HFF-Myc (cell line): ENCODE measurements at regions not wholly inside any gene's neighbourhood (a gene's known extent, or its start where the extent isn't known, plus 50 kb on each side); places are given as distances from the start of the nearest gene placed in this dataset.

Experiments used
- DNase-seq: peaks from one replicate; pipeline ENCODE4 v3.0.0-alpha.2; 2011; ENCODE audit warnings: low read depth; ENCODE audit errors: extremely low read depth
- H3K4me3 ChIP-seq: replicated peaks from 2 replicates; pipeline ENCODE4 v1.5.1; 2011; ENCODE audit warnings: low read depth, mild to moderate bottlenecking, control low read depth, low read length
- TF ChIP-seq, protein P1 (sequence below): IDR thresholded peaks from 2 replicates; pipeline ENCODE4 v1.5.1; 2012; ENCODE audit warnings: mild to moderate bottlenecking, low read depth, low read length, control low read depth; ENCODE audit errors: missing control alignments

DNA sequence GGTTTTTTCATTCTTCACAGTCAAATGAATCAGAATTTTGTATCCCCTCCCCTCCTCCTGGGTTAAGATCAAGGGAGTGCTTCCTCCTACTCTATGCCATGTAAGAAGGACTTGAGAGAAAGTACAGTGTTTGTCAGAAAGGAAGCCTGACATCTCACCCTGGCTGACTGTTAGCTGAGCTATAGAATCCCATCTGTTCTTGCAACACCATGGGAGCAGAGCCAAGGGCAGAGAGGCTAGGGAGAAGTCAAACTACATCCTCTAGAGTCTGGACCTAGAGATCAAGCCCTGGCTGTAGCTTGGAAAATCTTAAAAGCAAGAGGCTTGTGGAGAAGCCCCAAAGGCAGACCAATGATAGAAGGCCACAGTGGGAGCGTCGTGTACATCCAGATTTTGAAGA lies 145.9 kb downstream of the OLFM4 start:
- TF ChIP-seq, protein P1, sequence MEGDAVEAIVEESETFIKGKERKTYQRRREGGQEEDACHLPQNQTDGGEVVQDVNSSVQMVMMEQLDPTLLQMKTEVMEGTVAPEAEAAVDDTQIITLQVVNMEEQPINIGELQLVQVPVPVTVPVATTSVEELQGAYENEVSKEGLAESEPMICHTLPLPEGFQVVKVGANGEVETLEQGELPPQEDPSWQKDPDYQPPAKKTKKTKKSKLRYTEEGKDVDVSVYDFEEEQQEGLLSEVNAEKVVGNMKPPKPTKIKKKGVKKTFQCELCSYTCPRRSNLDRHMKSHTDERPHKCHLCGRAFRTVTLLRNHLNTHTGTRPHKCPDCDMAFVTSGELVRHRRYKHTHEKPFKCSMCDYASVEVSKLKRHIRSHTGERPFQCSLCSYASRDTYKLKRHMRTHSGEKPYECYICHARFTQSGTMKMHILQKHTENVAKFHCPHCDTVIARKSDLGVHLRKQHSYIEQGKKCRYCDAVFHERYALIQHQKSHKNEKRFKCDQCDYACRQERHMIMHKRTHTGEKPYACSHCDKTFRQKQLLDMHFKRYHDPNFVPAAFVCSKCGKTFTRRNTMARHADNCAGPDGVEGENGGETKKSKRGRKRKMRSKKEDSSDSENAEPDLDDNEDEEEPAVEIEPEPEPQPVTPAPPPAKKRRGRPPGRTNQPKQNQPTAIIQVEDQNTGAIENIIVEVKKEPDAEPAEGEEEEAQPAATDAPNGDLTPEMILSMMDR: no peak
- no peak for DNase-seq

DNA sequence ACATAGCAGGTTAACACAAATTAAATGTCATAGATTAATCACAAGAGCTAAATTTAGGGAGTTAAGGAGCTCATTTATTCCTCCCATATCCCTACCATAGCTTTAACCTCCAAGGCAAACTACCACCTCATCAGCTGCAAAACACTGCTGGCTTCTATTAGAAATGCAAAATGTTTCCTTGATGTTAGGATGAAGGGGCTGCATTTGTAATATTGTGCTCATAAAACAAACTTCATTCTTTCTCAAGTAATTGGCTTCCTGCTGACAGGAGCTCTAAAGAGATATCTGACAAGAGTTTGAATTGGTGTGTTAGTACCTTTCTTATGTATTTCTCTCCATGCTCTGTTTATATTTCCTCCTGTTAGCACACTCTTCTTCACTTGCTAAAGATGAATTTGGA lies 152.1 kb downstream of the OLFM4 start:
- TF ChIP-seq, protein P1: no peak
- no peak for DNase-seq
- H3K4me3 ChIP-seq: no peak overlapping the region

More for the DNA sequence above, 145.9 kb downstream of the OLFM4 start:
- no peak overlapping the region for H3K4me3 ChIP-seq

DNA sequence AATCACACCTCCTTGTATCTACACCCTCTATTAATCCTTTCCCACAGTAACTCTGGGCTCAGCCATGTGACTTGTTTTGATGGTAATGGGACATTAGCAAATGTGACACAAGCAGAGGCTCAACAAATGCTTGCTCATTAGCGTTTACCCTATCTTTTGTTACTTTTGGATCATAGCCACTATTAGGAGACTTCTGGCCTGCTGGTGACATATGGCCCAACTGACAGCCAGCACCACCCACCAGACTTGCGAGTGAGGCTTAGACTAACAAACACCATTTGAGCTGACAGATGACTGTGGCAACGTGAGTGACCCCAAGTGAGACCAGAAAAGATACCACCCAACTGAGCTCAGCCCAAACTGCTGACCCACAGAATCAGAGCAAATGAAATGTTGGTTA lies 154.1 kb downstream of the OLFM4 start:
- no peak overlapping the region for H3K4me3 ChIP-seq
- TF ChIP-seq, protein P1: no peak
- no peak for DNase-seq

- no peak overlapping the region for H3K4me3 ChIP-seq
- TF ChIP-seq, protein P1: no peak
- DNase-seq: no peak
Observed at GRCh38 chr13:53188120-53188519, 159.5 kb downstream of the OLFM4 start.

GRCh38 chr13:53189162-53189561 lies 160.5 kb downstream of the OLFM4 start:
- no peak overlapping the region for H3K4me3 ChIP-seq
- no peak for DNase-seq
- TF ChIP-seq, protein P1: no peak

GRCh38 chr13:53191091-53191490 lies 162.5 kb downstream of the OLFM4 start:
- TF ChIP-seq, protein P1: no peak
- H3K4me3 ChIP-seq: no peak overlapping the region
- no peak for DNase-seq

DNA sequence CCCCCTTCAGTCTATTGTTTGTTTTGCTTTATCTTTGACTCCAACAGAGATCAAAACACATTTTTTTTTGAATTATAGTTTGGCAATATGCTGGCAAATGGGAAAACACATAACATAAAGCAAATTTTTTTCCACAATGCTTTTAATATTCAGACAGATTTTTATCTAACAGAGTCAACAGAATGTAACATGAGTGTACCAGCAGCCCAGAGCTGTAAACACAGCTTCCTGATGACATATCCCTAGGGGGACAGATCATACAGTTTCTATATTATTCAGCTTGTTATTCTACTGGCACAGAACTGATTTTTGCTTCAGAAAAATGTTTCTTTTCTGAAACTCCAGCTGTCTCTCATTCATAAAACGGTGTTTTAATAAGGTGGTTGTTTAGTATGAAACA lies 168.8 kb downstream of the OLFM4 start:
- DNase-seq: no peak
- TF ChIP-seq, protein P1: no peak
- H3K4me3 ChIP-seq: no peak overlapping the region
